ENCODE measurements at regions not wholly inside any gene's neighbourhood (a gene's known extent, or its start where the extent isn't known, plus 50 kb on each side); places are given as distances from the start of the nearest gene placed in this dataset.

DNA sequence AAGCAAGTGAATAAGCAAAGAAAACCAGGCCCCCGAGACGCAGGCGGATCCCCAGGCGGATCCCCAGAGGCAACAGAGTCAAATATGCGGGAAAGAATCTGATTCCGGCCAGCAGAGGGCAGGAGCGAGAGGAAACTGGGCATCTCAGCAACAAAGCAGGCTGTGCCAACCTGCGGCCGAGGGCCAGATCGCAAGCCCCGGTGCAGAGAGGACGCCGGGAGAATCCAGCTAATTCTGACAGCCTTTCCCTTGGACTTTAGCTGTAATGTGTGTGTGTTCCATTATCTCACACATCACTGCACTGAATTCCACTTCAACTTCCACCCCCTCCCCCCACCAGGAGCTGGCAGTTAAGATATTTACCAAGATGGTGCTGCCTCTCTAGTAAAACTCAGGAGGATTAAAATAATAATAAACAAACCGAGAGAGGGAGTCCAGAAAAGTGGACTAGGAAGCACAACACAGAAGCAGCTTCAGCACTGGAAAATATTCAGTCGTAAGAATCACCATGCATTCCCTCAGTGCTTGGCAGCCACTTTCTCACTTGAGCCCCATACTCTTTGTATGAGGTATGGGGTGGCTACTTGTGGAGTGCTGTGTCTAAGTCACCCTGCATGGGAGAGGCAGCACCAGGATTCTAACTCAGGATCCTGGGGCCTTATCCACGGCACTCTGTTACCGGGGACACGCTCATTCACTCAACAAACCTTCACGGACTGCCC is 66.2 kb upstream of the SNX9 start:
- peak; percentile 85 for DNase-seq

DNA sequence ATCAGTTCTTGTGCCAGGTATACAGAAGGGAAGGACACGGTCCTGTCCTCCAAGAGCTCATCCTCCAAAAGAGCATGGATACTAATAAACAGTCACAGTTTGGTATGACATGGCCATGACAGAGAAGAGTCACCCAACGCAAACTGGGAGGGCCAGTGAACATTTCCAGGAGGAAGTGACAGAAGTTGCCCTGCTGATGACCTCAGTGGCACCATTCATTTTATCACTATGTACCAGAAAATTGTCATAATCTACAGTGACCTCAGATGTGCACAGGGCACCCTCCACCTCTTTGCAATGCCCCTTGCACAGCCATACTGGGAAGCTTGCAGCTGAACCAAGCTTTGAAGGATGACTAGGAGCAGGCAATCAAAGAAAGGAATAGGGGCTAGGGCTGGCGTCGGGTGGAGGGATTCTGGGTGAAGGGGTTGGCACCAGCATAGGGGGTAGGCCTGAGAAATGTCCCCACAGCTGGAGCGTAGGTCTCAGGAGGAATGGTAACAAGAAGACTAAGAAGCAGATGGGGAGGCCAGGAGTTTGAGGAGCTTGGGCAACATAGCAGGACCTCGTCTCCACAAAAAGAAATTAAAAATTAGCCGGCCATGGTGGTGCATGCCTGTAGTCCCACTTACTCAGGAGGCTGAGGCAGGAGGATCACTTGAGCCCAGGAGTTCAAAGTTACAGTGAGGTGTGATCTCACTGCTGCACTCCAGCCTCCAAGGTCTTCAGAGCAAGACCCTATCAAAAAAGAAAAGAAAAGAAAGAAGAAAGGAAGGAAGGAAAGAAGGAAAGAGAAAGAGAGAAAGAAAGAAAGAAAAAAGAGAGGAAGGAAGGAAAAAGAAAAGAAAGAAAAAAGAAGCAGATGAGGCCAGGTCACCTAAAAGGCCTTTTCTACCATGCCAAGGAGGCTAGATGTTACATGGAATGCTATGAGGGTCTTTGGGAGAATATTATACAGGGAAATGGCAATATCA is 65.3 kb upstream of the SNX9 start:
- DNase-seq = peak; percentile 66

DNA sequence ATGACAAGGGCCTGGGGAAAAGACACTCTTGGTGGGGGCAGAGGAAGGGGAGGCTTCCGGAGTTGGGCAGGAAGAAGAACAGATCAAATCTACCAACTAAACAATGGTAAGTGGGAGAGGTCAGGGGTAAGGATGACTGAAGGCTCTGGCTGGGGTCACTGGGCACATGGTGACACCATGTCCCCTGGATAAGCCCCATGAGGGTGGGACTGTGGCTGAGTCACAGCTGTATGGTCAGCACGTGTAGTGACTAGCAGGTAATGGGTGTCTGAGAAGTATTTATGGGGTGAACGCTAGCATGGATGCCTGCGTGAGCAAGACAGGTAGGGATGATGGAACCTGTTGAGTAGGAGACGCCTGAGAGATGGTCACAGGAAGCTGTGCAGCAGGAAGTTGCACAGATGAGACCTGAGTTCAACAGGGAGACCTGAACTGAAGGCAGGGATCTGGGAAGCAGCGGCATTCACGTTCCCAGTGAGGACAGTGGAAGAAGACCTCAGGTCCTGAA is 64.5 kb upstream of the SNX9 start:
- DNase-seq = no peak

DNA sequence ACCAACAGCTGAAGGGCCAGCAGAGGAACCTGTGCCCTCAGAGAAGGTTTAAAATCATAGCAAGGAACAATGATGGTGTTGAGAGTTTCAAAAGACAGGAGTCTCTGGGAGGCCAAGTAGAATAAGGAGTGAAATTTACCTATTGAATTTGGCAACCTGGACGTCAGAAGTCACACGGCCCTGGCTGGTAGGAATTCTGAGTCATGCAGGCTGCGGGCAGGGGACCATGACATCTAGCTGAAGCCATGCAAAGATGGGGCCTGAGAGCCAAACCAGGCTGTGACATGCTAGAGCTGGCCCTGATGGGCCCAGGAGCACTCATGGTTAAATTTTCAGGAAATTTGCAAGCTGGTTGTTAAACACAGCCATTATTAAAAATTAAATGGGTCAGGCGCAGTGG is 64.0 kb upstream of the SNX9 start:
- no peak for DNase-seq

DNA sequence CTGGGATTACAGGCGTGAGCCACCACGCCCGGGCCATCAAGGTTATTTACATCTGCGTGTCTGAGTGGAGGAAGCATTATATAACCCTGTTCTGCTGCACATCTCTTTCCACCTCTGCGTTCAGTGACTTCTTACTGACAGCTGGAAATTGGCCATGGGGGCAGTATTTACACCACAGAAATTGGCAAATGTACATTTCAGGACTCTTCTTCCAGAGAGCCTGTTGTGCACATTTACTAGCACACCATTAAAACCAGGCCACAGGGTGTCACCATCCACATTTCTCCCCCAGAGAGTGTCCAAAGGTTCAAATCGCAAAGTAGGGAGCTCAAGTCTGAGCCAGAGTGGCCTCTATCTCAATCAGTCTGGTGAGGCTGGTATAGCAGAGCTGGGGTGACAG is 62.9 kb upstream of the SNX9 start:
- no peak for DNase-seq

DNA sequence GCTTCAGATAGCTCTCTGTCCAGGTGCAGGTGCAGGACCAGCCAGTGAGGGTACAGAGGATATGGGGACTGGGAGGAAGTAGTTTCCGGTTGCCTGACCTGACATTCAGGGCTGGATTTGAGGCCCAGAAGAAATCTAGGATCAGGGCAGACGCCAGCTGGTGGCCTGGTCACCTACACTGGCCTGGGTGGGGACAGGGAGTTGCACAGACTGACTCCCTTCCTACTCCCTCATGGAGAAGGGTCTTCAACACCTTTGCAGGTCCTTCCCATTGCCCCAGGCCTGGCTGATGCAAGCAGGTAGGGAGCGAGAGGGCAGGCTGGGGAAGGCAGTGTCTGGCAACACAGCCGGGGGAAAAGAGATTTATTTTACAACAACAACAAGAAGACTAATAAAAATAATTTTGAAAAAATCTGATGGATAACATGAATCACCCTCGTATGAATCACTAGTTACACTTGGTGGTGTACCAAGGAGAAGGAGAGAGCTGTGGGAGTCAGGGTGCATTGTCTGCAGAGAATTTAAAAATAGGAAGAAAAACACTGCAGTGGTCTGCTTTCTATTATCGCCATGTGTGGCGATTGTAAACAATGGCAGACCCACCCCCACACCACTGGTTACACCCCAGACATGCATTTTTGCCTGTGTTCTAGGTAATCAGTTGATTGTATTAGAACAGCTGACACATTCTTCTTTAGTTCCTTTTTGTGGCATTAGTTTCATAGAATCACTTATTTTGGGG is 62.3 kb upstream of the SNX9 start:
- peak; percentile 51 for DNase-seq

DNA sequence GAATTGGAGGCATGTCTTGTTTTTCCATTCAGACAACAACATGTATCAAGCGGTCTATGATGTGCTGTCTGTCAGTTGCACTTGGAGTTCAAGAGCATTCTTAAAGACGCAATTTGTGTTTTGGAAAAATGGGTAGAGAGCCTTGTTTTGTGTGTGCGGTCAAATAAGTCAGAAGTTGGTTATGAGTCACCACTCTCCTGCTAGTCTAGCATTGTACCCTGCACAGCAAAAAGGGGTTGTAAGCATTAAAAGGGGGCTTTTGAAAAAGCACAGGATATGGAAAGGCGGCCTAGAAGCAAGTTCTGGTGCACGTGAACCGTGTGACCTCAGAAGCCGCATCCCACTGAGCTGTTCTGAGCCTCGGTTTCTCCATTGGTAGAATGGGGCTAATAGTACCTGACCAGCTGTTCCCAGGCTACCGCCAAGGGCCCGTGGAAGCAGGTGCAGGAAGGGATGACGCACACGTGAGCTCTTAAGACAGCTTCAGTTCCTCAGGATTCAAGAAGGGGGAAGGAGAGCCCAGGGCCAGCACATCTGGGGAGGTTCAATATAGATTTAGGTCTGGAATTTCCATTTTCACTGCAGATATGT is 61.6 kb upstream of the SNX9 start:
- peak; percentile 62 for DNase-seq

DNA sequence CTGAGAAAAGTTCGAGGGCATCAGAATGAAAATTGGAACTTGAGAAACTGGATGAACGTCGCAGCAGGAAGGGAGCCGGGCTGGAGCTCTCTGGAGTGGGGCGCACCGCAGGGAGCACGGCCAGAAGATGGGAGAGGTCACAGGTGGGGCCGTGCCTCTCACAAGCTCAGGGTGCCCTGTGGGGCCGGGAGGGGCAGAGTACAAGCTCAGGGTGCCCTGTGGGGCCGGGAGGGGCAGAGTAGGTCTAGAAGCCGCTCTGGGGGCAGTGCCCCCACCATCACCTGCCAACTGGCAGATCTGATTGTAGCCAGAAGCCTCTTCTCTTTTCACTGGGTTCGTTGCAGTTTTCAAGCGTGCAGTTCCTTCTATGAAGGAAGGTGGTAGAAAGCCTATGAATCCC is 61.1 kb upstream of the SNX9 start:
- no peak for DNase-seq

DNA sequence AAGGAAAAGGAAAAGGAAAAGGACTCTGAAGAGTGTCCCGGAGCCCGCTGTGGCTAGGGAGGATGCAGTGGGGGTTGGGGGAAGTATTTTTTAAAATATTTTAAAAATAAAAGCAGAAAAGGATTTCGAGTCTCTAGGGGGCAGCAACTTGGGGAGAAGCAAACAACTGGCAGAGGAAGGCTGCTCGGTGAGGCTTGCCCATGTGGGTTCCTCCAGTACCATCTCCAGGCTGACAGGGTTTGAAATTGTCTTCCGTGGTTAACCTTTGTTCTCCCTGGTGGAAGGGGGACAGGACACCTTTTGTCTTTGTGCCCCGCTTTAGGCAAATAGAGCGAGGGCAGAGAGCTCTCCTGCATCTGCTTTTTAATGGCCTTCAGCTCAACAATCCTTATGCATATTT is 60.4 kb upstream of the SNX9 start:
- no peak for DNase-seq

DNA sequence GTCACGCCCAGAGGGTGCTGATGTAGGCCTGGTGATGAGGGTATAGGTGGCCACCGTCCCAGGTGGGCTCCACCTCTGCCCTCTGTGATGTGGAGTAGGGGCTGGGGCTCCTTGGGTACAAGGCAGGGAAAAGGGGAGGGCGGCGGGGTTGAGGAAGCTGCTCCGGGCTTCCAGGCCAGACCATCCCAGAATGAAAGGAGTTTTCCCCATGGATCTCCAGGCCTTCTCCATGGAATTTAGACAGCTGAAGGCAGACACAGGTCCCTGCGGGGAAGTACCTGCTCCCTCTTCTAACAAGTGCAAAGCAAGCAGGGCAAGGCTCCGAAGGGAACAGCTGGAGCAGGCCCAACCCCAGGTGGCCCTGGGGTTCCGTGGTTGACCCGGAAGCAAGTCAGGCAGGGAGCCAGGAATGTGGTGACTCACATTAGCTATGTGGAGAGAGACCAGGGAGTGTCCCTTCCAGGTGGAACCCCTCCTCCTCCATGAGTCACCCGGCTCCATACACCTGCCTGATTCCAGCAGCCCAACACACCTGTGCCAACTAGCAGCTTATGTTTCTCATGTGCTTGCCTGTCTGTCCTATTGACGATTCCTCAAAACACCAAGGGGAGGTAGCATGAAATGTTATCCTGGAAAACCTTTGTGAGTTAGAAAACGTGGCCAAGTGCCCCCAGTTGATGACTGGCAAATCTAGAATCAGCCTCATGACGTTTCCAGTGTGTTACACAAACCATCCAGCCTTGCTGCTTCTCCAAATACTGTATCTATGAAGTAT is 59.7 kb upstream of the SNX9 start:
- peak; percentile 57 for DNase-seq

DNA sequence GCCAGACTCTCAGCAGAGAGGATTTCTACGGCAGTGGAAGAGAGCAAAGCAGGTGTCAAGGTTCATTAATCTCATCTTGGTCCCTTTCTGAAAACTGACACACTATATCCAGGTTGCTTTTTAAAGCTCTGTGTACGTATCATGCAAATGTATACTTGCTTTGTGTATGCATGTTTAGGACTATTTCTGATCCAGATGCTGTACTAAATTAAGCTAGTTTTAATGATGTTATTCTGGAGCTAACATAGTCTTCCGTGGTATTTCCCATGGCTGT is 59.2 kb upstream of the SNX9 start:
- no peak for DNase-seq

DNA sequence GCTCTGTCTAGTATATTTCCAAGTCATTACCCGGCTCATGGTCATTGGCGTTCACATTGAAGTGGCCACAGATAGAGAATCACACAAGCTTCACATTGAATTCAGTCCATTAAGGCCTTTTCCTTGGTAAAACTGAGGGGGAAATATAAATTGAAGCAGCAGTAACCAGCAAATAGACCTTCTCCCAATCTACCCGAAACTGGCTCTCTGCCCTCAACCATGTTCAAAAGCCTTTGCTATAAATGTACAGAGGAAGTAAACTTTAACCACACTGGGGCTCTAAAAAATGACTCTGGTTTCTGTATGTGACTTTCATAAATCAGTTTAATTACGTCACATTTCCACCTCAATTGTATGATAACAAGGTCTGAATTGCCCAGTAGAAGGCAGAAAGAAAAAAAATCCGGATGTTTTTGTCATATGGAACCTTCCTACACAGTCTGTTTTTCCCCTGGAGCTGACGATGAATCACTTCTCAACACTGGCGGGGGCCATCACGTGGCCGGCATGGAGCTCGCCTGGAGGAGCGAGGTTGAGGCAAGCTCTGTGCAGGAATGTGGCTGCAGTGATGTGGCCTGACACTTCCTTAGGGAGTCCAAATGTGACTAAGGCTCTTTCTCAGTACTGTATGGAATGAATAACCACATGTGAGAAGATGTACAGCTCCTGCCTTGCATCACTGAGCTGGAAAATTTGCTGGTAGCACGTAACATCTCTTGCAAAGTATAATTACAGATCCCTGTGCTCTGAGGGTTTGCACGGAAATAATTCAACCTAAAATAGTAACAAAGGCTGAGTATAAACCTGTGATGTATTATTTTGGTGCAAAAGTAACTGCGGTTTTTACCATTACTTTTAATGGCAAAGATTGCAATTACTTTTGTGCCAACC is 58.6 kb upstream of the SNX9 start:
- DNase-seq = peak; percentile 99

DNA sequence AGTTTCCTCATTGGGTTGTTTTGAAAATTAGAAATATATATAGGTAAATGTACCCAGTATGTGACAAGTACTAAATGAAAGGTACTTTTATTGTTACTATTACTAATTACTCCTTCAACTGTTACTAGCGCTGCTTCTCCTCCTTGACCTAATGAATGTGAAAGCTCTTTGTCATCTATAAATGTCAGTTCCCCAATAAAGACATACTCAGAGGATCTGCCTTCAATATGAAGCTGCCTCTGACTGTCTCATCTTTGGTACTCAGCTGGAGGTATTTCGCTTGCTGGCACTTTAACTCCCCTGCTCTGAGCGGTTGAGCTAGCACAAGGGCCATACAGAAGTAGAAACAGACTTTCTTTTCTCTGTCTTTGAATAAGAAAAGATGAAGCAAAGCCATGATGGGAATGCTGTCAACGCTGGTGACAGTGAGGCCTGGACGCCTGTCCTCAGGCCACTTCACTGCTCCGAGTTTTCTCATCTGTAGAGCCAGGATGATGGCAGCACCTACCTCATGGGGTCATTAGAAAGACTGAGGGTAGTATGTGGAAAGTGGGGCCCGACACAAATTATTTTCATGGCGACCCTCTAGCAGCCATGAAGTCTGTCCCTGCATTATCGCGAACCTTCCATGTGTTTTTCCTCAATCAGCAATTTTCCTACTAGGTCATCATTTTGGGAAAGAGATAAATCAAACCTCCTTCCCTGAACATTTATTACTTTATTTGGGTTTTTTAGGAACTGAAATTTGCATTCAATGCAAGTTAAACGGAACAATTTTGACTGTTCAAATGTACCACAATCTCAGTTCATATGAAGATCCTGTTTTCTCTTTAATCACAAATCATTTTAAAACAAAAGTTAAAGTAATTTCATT is 55.9 kb upstream of the SNX9 start:
- peak; percentile 60 for DNase-seq

DNA sequence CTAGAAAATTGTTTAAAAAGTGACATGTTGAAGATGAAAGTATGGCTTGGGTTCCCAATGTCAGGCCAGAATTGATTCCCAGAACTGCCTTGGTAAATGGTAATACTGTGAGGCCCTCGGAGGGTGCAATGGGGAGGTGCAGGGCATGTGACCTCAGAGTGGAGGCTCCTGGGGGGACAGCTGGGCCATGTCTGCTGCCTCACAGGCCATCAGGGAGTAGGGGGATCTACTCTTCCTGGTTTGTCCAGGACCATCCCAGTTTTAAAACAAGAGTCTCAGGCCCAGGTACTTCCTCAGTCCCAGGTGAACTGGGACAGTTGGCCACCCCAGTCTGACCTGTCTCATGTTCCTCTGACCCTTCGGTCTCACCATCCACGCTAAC is 55.3 kb upstream of the SNX9 start:
- no peak for DNase-seq

DNA sequence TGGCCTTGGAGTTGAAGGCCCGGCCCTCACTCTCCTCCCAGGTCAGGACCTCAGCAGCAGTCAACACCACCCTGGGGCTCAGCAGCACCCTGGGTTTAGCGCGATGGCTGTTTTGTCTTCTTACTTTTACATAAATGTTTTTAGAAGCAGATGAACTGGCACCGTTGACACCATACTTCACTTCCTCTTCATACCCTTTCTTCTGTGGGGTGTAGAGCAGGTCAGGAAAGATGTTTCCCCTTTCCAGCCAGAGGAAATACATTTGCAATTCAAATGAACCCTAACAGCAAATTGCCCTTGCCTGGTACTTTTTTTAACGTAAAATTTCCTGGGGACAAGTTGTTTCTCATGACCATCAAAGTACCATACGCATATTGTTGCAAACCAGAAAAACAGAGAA is 54.7 kb upstream of the SNX9 start:
- peak; percentile 75 for DNase-seq

DNA sequence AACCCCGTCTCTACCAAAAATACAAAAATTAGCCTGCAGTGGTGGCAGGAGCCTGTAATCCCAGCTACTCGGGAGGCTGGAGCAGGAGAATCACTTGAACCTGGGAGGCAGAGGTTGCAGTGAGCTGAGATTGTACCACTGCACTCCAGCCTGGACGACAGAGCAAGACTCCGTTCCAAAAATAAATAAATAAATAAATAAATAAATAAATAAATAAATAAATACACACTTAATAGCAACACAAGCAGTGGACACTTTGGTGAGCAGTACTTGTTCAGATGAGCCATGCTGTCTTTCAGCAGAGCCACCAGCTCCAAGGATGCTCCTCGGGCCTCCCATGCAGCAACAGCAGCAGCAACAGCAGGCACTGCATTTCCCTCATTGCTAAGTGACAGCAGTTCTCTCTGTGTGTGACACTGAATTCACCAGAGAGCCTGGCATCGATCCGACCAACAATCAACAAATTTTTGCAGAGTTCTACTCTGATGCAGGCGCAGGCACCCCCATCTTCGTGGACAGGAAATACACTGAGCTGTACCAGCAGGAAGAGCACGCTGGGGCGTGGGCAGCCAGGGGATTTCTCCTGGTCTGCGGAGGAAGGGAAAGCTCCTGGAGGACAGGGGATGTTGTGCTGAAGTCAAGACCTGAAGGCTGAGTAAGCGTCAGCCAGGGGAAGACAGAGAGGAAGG is 54.0 kb upstream of the SNX9 start:
- no peak for DNase-seq

DNA sequence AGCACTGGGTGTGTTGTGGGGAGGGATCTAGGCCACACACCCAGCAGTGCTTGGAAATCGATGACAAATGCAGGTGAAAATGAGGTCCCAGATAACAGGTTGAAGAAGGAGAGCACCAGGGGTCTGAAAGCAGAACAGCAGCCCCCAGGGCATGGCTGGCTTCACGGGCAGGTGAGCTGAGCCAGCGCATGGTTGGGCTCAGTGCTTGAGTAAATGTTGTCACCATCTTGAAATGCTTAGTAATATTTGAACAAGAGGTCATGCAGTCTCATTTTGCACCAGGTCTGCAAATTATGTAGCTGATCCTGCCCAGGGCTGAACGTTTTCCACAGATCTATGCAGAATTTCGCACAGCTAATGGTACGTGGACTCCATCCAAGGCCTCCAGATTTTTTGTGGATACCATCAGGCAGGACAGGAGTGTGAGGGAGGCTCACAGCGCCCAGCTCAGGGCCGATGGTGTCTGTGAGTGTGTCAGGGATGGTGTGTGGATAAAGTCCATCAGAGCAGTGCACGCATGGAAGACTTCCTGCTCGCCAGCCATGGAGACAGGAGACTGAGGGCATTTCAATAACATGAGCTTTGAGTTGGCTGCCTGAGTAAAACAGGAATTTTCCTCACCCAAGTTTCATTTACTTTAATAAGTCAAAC is 53.1 kb upstream of the SNX9 start:
- no peak for DNase-seq

DNA sequence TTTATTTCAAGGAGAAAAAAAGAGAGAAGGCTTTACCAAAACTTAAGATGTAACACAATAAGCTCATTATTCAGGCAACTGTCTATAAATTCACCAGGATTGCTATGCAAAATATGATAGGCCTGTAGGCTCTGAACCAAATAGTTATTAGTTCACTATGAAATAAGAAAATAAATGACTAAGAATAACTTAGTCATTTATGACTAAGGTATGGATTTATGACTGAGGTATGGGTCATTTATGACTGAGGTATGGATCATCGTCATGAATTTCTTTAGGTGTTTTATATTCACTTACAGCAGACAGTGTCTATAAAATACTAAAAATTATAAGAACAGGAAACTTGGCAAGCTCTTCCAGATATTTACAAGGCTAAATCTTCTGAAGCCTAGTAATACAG is 52.1 kb upstream of the SNX9 start:
- DNase-seq = no peak

DNA sequence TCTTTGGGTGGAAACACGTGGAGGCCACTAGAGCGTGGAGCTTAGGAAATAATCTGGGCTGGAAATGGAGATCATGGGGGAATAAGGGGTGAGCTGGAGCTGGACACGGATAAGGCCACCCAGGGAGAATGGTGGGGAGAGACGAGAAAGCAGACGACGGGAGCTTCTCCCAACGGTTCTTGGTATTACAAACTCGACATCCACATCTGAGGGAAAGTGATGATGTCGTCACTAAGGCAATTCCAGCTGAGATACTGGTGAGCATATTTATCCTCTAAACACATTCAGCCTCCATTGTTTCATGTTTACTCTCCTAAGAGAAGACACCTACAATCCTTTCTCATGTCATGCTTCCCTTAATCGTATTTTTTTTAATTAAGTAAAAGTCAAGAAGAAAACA is 50.2 kb upstream of the SNX9 start:
- no peak for DNase-seq

All from suppressor macrophage treated with lipopolysaccharide for 4 hours (primary cell).